ENCODE measurements at regions not wholly inside any gene's neighbourhood (a gene's known extent, or its start where the extent isn't known, plus 50 kb on each side); places are given as distances from the start of the nearest gene placed in this dataset.

GRCh38 chr13:111557921-111558699 is 237.7 kb downstream of the TEX29 start:
- 88 to 94% (median 93%) methylated on average over 19 of the region's 19 CpGs for WGBS, 5 donors
- intact Hi-C loops (cut with DNase I; ENCODE audit: low total_unique reads), result no loop called here
- TF ChIP-seq EP300 (IDR thresholded peaks at IDR 0.05) (no peak), POLR2AphosphoS5 (IDR thresholded peaks at IDR 0.05) (no peak), POLR2A (IDR thresholded peaks at IDR 0.05) (no peak)
- TF ChIP-seq, protein P1, sequence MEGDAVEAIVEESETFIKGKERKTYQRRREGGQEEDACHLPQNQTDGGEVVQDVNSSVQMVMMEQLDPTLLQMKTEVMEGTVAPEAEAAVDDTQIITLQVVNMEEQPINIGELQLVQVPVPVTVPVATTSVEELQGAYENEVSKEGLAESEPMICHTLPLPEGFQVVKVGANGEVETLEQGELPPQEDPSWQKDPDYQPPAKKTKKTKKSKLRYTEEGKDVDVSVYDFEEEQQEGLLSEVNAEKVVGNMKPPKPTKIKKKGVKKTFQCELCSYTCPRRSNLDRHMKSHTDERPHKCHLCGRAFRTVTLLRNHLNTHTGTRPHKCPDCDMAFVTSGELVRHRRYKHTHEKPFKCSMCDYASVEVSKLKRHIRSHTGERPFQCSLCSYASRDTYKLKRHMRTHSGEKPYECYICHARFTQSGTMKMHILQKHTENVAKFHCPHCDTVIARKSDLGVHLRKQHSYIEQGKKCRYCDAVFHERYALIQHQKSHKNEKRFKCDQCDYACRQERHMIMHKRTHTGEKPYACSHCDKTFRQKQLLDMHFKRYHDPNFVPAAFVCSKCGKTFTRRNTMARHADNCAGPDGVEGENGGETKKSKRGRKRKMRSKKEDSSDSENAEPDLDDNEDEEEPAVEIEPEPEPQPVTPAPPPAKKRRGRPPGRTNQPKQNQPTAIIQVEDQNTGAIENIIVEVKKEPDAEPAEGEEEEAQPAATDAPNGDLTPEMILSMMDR (IDR thresholded peaks at IDR 0.05), result no peak
- Histone ChIP-seq H3K36me3 (no peaks in the 10 kb centered on the region), H3K27me3 (peaks cover 0 to 52% (median 0%) of the 10 kb centered on the region in 3 donors), H3K4me3 (no peak overlapping the region), H3K27ac (no peak overlapping the region), H3K4me1 (no peaks in the 10 kb centered on the region), H3K9me3 (no peaks in the 10 kb centered on the region)
- no peak for DNase-seq

- Histone ChIP-seq H3K4me3 (no peak overlapping the region), H3K4me1 (no peaks in the 10 kb centered on the region), H3K27me3 (peaks cover 0 to 53% (median 0%) of the 10 kb centered on the region in 3 donors), H3K9me3 (no peaks in the 10 kb centered on the region), H3K36me3 (no peaks in the 10 kb centered on the region), H3K27ac (no peak overlapping the region)
- intact Hi-C loops (cut with DNase I; ENCODE audit: low total_unique reads), result no loop called here
- WGBS, 5 donors, result 81 to 85% (median 83%) methylated on average over 16 of the region's 16 CpGs
- DNase-seq, result no peak
- TF ChIP-seq, protein P1 (IDR thresholded peaks at IDR 0.05), result no peak
- TF ChIP-seq EP300 (IDR thresholded peaks at IDR 0.05) (no peak), POLR2A (IDR thresholded peaks at IDR 0.05) (no peak), POLR2AphosphoS5 (IDR thresholded peaks at IDR 0.05) (no peak)
Measured at GRCh38 chr13:111558700-111559088, 238.3 kb downstream of the TEX29 start.

- intact Hi-C loops (cut with DNase I; ENCODE audit: low total_unique reads), result no loop called here
- no peak for DNase-seq
- WGBS, 5 donors, result 46 to 65% (median 56%) methylated on average over 15 to 26 of the region's 26 CpGs
Measured at GRCh38 chr13:111559612-111560403, 239.4 kb downstream of the TEX29 start.

More at GRCh38 chr13:111559612-111560403, 239.4 kb downstream of the TEX29 start:
- TF ChIP-seq POLR2AphosphoS5 (IDR thresholded peaks at IDR 0.05) (no peak), POLR2A (IDR thresholded peaks at IDR 0.05) (no peak)
- TF ChIP-seq, protein P1 (IDR thresholded peaks at IDR 0.05), result no peak
- Histone ChIP-seq H3K9me3 (no peaks in the 10 kb centered on the region), H3K4me3 (no peak overlapping the region), H3K27me3 (peaks cover 0 to 55% (median 0%) of the 10 kb centered on the region in 3 donors), H3K4me1 (no peaks in the 10 kb centered on the region), H3K27ac (no peak overlapping the region), H3K36me3 (no peaks in the 10 kb centered on the region)

Data from stomach (tissue), 8 donors.